Tibial nerve (tissue), 3 donors: ENCODE measurements at regions not wholly inside any gene's neighbourhood (a gene's known extent, or its start where the extent isn't known, plus 50 kb on each side); places are given as distances from the start of the nearest gene placed in this dataset.
A peak's percentile ranks its signal among the peaks of the same experiment; 100 is the strongest.

Experiments used
- POLR2A ChIP-seq, 2 donors: fragments of 450-650 bp; IDR thresholded peaks; one replicate each; pipeline ENCODE4 v1.6.1; 2017; ENCODE audit warnings: antibody characterized with exemption in 2 of 2, mild to moderate bottlenecking in 2 of 2, moderate library complexity in 2 of 2
- TF ChIP-seq, protein P1 (sequence below), 5 experiments: fragments of 200-600 bp in 3 of 5; fragments of 450-650 bp in 2 of 5; sonication (generic) in 3 of 5; IDR thresholded peaks; one replicate each; pipeline ENCODE4 v1.5.1; 2016 to 2019; ENCODE audit warnings: antibody characterized with exemption in 5 of 5, mild to moderate bottlenecking in 3 of 5, moderate library complexity in 2 of 5

DNA sequence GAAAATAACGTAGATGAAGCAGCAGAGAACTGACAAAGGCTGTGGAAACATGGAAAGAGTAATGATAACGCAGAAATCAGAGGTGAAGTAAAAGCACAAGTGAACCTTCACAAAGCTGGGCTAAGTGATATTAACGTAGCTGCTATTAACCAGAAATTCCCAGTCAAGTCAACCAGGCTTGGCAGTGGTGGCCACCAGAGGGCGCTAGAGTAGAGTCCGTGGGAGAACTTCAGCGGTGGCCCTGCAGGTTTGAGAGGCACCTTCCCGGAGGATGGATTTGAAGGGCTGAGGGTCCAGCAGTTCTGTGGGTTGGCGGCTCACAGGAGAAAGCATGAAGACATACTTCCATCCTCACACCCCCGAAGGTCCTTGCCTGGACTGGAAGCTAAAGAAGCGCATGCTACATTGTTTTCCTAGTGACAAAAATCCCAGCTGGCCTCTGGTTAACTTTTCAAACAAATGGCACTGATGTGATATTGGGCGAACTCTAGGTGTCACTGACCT, 81.7 kb upstream of the ZNF648 start:
- TF ChIP-seq, protein P1, sequence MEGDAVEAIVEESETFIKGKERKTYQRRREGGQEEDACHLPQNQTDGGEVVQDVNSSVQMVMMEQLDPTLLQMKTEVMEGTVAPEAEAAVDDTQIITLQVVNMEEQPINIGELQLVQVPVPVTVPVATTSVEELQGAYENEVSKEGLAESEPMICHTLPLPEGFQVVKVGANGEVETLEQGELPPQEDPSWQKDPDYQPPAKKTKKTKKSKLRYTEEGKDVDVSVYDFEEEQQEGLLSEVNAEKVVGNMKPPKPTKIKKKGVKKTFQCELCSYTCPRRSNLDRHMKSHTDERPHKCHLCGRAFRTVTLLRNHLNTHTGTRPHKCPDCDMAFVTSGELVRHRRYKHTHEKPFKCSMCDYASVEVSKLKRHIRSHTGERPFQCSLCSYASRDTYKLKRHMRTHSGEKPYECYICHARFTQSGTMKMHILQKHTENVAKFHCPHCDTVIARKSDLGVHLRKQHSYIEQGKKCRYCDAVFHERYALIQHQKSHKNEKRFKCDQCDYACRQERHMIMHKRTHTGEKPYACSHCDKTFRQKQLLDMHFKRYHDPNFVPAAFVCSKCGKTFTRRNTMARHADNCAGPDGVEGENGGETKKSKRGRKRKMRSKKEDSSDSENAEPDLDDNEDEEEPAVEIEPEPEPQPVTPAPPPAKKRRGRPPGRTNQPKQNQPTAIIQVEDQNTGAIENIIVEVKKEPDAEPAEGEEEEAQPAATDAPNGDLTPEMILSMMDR (IDR thresholded peaks at IDR 0.05) = peak; percentile 91 to 97 (median 94)
- no peak for TF ChIP-seq POLR2A (IDR thresholded peaks at IDR 0.05)
